GM12874 (cell line): ENCODE measurements at regions not wholly inside any gene's neighbourhood (a gene's known extent, or its start where the extent isn't known, plus 50 kb on each side); places are given as distances from the start of the nearest gene placed in this dataset.

Experiments
- CTCF ChIP-seq: IDR thresholded peaks from 2 replicates; pipeline ENCODE4 v1.5.1; 2011; ENCODE audit warnings: low read depth, mild to moderate bottlenecking, control low read depth, low read length, moderate library complexity; ENCODE audit not compliant: insufficient read depth

GRCh38 chr10:128247576-128247975 lies 121.4 kb upstream of the MKI67 start:
- TF ChIP-seq CTCF, result no peak

- no peak for TF ChIP-seq CTCF
Observed at GRCh38 chr10:128254476-128254875, 128.3 kb upstream of the MKI67 start.

GRCh38 chr10:128257428-128257827 lies 131.2 kb upstream of the MKI67 start:
- no peak for TF ChIP-seq CTCF

GRCh38 chr10:128258421-128258976 lies 132.3 kb upstream of the MKI67 start:
- TF ChIP-seq CTCF, result no peak

- peak; percentile 67 for TF ChIP-seq CTCF
Observed at GRCh38 chr10:128263891-128264688, 137.9 kb upstream of the MKI67 start.

- no peak for TF ChIP-seq CTCF
Observed at GRCh38 chr10:128265596-128265995, 139.4 kb upstream of the MKI67 start.

- no peak for TF ChIP-seq CTCF
Observed at GRCh38 chr10:128267581-128267980, 141.4 kb upstream of the MKI67 start.
